HuH-7.5 (cell line): ENCODE measurements at regions not wholly inside any gene's neighbourhood (a gene's known extent, or its start where the extent isn't known, plus 50 kb on each side); places are given as distances from the start of the nearest gene placed in this dataset.

Source experiments
- DNase-seq: peaks from one replicate; pipeline ENCODE4 v3.0.0; 2011; ENCODE audit warnings: low spot score

GRCh38 chr10:78393094-78393493 lies 359.4 kb downstream of the RPS24 start:
- no peak for DNase-seq

- DNase-seq, result no peak
These were observed 360.4 kb downstream of the RPS24 start for GRCh38 chr10:78394047-78394446.

- no peak for DNase-seq
These were observed 361.5 kb downstream of the RPS24 start for GRCh38 chr10:78395162-78395561.

- DNase-seq, result no peak
These were observed 363.1 kb downstream of the RPS24 start for GRCh38 chr10:78396754-78397153.

DNA sequence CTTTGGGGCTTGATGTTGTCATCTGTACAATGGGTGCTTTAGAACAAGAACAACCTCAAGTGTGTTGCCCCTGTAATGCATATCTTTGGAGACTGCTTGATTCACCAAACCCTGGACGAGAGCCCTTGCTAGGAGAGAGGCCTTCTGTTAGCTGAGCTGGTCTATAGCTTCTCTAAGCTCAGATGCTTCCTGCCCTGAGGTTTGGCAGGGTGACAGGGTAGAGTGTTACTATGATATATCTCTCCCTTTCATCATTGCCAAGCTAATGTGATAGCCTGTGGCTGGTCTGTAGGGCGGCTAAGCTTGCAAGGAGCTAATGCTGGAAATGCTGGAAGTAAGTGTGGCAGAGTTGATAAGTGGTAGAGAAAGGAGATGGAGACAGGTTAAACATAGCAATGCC lies 364.1 kb downstream of the RPS24 start:
- DNase-seq, result no peak

- DNase-seq, result no peak
These were observed 364.7 kb downstream of the RPS24 start for GRCh38 chr10:78398382-78398781.

DNA sequence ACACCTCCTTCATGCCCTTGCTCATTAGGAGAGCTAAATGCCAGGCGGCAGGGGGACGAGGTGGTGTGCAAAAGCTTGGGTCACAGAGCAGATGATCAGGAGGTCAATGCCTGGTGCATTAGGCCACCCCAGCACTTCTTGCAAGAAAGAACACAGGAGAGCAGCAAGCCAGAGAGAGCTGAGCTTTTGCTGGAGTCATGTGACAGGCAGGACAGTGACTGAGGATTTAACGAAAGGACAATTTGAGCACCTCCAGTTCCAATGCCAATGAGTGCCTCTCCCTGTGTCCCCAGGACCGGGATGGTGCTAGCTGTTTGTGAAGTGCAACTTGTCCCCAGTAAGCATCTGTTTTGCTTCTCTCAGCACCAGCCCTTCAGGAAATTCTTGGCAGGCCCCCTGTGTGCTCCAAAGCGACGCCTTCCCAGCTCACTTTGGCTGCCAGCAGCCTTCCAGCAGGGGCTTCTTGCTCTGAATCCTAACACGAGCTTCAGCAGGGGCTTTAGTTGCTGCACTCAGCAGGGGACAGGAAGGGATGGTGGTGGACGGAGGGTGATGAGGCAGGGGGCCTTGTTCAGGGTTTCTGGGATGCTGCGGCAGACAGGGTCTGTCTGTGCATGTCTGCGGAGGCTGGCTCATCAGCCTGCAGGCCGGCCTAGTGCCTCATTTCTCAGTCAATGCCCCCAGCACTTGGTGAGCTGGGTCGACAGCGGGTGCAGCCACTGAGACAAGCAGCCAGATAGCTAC lies 368.1 kb downstream of the RPS24 start:
- no peak for DNase-seq

GRCh38 chr10:78402591-78402990 lies 368.9 kb downstream of the RPS24 start:
- DNase-seq, result no peak

DNA sequence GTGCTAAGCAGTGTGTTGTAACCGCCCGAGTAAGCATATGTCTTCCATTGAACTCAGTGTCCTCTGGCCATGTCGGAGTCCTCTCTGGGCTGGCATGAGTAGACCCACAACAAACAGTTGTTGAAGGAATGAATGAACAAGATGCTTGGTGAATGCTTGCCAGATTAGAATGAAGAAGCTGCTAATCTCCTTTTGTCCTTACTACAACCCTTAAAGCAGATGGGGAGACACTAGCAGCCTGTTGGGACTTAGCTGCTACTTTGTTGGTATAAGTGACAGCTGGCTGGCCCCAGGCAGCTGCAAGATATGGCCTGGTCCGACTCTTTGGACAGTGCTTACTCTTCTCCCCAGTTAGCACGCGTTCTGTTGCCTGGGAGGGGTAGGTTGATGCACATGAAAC lies 370.1 kb downstream of the RPS24 start:
- no peak for DNase-seq

- no peak for DNase-seq
These were observed 370.6 kb downstream of the RPS24 start for GRCh38 chr10:78404296-78404695.

DNA sequence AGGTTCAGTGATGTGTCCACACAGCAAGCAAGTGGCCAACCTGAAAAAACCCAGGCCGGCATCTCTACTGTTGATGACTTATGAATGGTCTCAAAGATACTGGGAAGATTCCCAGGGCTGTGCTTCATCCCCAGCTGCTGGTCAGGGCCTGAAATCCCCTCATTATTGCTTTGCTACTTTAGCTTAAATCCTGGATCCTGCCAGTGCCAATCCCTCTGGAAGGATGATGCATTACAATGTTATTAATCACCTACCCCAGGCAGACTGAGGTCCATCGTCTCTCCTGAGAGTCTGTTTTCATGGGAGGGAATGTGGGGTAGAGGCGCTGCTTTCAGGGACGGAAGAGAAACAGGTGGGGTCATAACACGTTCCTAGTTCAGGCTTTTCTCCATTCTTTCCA lies 371.6 kb downstream of the RPS24 start:
- DNase-seq, result no peak

GRCh38 chr10:78405736-78406135 lies 372.1 kb downstream of the RPS24 start:
- DNase-seq, result no peak

DNA sequence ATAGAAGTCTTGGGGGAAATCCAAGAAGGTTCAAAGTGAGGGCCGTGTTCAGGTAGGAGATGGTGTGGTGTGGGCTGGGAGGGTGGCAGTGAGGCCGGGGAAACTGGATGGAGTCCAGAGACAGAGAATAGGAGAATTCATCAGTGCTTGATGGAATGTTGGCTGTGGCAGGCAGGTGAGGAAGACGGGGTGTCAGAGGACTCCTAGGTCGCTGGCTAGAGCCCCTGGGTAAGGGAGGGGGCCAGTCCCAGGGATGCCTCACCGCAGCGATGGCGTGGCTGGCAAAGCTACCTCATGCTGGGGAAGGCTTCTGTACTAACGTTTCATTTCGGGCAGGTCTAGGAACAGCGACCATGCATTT lies 373.0 kb downstream of the RPS24 start:
- DNase-seq, result no peak

- peak; percentile 76 for DNase-seq
These were observed 373.5 kb downstream of the RPS24 start for GRCh38 chr10:78407009-78407711.

DNA sequence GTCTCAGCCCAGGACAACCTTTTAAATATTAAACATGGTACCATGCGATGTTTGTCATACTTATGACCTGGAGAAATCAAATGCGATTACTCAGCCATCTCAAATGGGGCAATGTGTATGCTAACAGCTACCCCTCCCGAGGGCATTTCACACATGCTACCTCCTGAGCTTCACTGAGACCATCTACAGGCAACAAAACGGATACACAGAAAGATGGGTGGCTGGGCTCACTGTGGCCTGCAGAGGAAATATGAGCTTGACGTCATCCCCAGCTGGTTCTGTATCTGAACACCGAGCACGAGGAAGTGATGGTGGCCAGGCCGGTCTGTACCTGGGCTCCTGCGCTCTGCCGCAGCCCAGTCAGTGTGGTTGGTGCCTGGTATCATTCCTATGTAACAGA lies 374.3 kb downstream of the RPS24 start:
- DNase-seq, result no peak

DNA sequence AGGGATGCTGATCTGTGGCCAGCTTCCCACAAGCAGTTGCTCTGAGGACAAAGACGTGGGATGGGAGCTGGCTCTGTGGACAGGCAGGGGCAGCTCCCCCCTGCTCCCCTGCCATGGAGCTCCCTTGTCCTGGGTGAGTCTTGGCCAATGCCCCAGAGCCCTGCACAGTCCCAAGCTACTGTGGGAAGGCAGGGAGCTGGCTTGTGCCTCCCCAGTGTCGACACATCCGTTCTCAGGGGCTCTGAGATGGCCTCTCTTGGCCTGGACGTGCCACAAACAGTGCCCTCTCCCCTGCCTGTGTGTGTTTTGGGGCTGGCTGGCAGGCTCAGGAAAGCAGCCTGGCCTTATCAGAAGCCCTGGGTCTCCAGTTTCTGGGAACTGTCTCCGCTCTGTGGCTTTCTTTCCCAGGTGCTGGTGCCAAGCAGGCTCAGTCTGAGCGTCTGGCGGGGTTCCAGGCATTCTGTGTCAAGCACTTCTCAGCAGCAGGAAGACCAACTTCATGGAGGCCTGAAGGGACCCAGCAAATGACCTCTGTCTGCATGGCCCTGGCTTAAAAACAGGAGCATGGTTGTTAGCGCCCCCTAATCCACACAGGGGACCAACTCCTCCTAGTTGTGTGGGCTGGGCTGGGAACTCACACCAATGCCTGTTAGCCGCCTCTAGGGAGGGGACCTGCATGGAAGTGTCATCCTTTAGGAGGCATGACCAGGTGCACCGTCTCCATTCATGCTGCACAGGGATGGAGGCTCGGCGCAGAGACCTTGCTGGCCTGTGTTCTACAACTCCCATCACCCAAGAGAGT lies 375.2 kb downstream of the RPS24 start:
- DNase-seq, result no peak

DNA sequence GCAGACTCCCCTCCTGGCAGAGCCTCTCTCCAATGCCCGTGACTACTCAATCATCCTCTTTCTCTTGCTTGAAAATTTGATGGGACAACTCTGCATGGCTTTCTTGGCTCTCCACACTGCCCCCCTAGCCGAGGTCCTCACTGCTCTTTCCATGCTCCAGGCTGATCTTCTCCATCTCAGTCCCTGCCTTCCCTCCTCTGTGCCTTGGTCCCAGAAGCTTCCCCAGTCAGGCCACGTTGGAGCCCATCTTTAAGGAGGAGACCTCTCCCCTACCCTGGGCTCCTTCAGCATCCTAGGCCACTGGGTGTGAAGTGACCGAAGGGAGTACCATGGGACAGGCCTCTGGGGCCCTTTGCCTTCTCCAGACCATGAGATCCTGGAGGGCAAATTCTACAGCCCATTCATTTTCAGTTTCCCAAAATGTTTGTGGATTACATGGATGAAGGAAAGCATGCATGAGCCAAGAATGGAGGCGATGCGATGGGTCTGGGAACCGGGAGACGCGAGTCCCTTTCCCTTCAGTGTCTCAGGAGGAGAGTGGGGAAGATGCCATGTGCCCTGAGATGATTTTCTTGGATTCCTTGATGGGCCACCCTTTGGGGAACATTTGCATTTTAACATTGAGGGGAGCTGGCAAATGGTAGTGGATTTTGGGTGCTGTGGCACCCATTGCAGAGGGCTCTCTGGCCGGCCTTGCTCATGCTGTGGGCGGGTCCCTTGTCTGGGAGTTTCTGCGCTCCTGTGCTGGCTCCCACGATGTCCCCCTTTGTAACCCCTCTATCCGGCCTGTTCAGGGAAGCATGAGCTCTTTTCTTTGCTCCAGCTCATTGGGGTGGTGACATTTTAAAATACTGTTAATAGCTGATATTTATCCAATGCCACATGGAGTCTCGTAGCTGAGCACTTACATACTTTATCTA lies 376.6 kb downstream of the RPS24 start:
- DNase-seq, result no peak

DNA sequence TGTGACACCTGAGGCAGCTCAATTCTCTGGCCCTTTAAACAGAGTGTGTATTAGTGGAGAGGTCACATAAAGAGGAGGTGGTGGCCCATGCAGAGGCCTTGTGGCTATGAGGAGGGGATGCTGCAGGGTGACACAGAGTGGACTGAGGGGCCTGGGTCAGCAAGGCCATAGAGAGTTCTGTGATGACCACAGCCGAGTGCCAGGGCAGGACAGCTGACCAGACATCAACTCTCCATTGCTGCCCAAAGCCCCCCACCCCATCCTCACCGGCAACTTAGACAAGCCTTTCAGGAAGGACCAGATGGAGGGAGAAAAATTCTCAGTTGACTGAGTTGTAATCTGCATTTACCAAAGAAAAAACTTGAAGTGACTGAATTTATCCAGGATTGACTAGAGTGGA lies 378.1 kb downstream of the RPS24 start:
- DNase-seq, result no peak

GRCh38 chr10:78412605-78413004 lies 378.9 kb downstream of the RPS24 start:
- no peak for DNase-seq

DNA sequence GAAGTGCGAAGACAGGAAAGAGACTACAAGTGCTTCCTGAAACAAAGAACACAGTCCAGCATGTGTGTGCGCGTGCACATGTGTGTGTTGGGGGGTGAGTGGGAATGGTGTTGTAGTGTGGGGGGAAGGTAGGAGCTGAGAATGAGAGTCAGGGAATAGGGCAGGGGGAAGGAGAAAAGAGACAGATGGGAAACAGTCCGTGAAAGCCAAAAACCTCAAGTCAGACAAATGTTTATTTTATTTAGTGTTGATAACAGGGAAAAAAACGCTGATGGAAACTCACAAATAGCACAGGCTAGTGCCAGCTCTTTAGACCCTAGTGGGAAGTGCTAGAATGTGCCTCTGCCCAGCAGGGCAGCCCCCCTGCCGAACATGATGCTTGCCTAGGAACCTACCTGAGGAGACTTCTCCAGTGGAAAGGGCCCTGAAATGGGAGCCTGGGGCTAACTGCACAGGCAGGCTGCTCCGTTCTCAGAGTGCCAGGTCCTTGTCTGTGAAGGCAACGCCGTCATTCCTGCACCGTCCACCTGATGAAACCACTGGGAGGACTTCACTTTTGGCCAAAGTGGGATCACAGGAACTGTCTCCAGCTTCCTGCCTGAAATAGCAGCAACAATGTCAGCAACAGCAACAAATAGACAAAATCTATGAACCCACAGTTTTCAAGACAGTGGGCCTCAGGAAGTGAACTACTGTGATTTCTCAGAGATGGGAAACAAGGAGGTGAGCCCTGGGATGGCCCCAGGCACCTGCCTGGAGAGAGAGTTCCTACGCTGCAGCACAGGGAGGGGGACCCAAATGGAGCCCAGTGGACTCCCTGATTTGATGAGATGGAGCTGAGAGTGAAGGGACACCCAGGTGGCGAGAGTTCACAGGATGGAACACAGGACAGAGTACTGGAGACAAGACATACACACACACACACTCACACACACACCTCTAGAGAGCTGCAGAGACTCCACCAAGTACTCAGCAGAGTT lies 379.7 kb downstream of the RPS24 start:
- DNase-seq, result no peak

DNA sequence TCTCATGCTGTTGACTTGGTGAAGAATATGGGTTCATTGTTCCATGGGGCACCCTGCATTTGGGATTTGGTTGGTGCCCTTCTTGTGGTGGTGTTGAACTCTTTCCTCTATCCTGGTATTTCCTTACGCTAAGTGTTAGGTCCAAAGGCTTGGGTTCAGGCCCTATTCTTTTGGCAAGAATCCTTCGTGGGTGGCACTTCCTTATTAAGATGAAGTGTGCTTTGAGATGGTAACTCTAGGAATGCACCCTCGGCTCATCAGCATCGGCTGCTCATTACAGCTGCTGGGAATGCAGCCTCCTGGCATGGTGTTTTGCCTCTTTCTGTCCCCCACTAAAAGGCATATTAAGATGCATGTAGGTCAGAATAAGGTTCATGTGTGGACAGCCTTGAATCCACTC lies 380.7 kb downstream of the RPS24 start:
- DNase-seq, result no peak
